MCF 10A (cell line): ENCODE measurements at regions not wholly inside any gene's neighbourhood (a gene's known extent, or its start where the extent isn't known, plus 50 kb on each side); places are given as distances from the start of the nearest gene placed in this dataset.
"Not testable (repeated sequence)": the region's sequence is repeated elsewhere in the genome, so short reads cannot be mapped to it uniquely, and the experiment has no call there.

ENCODE experiments used
- BruUV-seq: library from RNA; stranded (reverse); fragments of 400-500 nt; replicated peaks from 2 replicates; lab custom pipeline; 2021; lab: Mats Ljungman, UMichigan
- CTCF ChIA-PET: fragments of 300-600 bp; sonication (Branson Sonifier 250); formaldehyde crosslinking; extraction: SDS; loops from one replicate; lab custom pipeline; 2021; ENCODE audit warnings: antibody characterized with exemption, inconsistent platforms; lab: Yijun Ruan, JAX
- POLR2A ChIA-PET: fragments of 300-600, 350-650 bp; sonication (Branson Sonifier 250); formaldehyde crosslinking; extraction: SDS; loops from one replicate; lab custom pipeline; 2020; ENCODE audit warnings: antibody characterized with exemption, inconsistent platforms; lab: Yijun Ruan, JAX
- DNase-seq: peaks from one replicate; pipeline ENCODE4 v3.0.0-alpha.2; 2018; ENCODE audit not compliant: unreplicated experiment
- H3K27ac Mint-ChIP-seq: one replicate; pipeline ENCODE4 v1.8.0; 2022; ENCODE audit warnings: mild to moderate bottlenecking, low read depth, mixed read lengths; ENCODE audit not compliant: unreplicated experiment
- H3K27me3 Mint-ChIP-seq: one replicate; pipeline ENCODE4 v1.8.0; 2022; ENCODE audit warnings: mixed read lengths; ENCODE audit not compliant: insufficient read depth, unreplicated experiment
- H3K36me3 Mint-ChIP-seq: one replicate; pipeline ENCODE4 v1.8.0; 2022; ENCODE audit warnings: mild to moderate bottlenecking, moderate library complexity, mixed read lengths; ENCODE audit not compliant: insufficient read depth, unreplicated experiment
- H3K4me1 Mint-ChIP-seq: one replicate; pipeline ENCODE4 v1.8.0; 2022; ENCODE audit warnings: mixed read lengths; ENCODE audit not compliant: insufficient read depth, unreplicated experiment
- H3K4me3 Mint-ChIP-seq: one replicate; pipeline ENCODE4 v1.8.0; 2022; ENCODE audit warnings: mild to moderate bottlenecking, moderate library complexity, mixed read lengths; ENCODE audit not compliant: unreplicated experiment
- H3K9me3 Mint-ChIP-seq: one replicate; pipeline ENCODE4 v1.8.0; 2022; ENCODE audit warnings: mixed read lengths; ENCODE audit not compliant: unreplicated experiment
- intact Hi-C: fragments of 100-400 bp; cut with micrococcal nuclease; formaldehyde crosslinking; loops from 2 replicates; pipeline ENCODE4 v1.14.1; 2022

DNA sequence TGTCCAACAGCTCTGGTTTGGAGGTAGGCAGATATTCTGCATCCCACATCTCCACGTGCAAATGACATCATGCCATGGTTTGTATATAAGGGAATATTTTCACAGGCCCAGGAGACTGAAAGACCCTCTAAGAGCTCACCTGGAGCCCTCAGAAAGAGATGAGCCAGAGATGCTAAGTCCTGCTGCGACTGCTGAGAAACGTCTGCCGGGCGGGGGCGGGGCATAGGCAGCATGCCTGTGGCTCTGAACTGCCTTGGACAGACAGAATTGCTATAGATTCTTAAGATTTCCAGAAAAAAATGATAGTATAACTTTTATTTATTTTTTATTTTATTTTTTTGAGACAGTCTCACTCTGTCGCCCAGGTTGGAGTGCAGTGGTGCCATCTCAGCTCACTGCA, 64.2 kb upstream of the METTL9 start:
- H3K9me3 Mint-ChIP-seq, DNase-seq, H3K4me1 Mint-ChIP-seq, H3K27ac Mint-ChIP-seq, POLR2A ChIA-PET, H3K4me3 Mint-ChIP-seq, CTCF ChIA-PET, intact Hi-C loops, BruUV-seq, H3K36me3 Mint-ChIP-seq: not testable (repeated sequence)
- H3K27me3 Mint-ChIP-seq = peaks cover 12% of the 10 kb centered on the region

DNA sequence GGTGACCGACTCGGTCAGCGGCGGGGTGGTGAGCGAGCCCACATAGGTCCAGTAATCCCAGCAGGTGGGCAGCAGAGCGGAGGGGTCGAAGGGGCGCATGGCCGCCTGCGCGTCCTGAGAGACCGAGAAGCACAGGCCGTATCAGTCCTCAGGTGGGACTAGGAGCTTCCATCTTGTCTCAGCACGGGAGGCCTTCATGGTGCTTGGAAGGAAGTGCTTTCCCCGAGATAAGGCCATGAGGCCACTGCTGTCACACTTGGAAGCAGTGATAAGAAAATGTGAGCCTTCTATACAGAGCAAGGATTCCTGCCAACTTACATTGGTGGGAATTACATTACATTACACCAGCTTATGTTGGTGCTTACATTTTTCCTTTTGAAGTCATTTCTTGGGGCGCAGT, 62.6 kb upstream of the METTL9 start:
- H3K9me3 Mint-ChIP-seq, POLR2A ChIA-PET, H3K4me1 Mint-ChIP-seq, intact Hi-C loops, BruUV-seq, H3K27ac Mint-ChIP-seq, CTCF ChIA-PET, H3K27me3 Mint-ChIP-seq, DNase-seq, H3K4me3 Mint-ChIP-seq, H3K36me3 Mint-ChIP-seq: not testable (repeated sequence)

DNA sequence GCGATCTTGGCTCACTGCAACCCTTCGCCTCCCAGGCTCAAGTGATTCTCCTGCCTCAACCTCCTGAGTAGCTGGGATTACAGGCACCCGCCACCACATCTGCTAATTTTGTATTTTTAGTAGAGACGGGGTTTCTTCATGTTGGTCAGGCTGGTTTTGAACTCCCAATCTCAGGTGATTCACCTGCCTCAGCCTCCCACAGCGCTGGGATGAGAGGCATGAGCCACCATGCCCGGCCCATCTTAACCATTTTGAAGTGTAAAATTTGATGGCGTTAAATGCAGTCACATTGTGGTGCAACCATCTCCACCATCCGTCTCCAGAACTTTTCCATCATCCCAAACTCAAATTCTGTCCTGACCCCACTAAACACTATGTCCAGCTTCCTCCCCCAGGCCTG, 61.8 kb upstream of the METTL9 start:
- H3K27me3 Mint-ChIP-seq, H3K36me3 Mint-ChIP-seq, H3K4me1 Mint-ChIP-seq, H3K9me3 Mint-ChIP-seq, BruUV-seq, POLR2A ChIA-PET, DNase-seq, intact Hi-C loops, H3K4me3 Mint-ChIP-seq, H3K27ac Mint-ChIP-seq: not testable (repeated sequence)
- CTCF ChIA-PET = interaction anchor here (0.6 kb wide), 1 partner anchor 24 kb away, joined by 3 read pairs; no protein-coding TSS in a partner anchor

DNA sequence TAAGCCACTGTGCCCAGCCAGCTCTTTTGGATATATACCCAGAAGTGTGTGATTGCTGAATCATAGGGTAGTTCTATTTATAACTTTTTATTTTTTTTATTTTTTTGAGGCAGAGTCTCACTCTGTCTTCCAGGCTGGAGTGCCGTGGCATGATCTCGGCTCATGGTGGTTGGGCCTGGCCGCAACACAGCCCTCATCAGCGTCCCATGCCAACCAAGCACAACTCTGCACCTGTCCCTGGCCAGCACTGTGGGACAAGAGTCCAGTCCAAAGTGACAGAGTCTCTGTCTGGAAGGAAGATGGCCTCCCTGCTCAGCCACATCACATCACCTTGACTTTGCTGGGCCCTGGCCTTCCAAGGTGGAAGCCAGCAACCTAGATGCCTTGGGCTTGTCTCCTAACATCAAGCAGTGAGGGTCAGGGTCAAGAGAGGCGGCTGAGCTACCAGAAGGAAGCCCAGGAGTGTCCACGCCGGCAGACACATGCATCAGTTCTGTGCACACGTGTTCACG, 60.2 kb upstream of the METTL9 start:
- DNase-seq, H3K4me1 Mint-ChIP-seq, H3K36me3 Mint-ChIP-seq, H3K9me3 Mint-ChIP-seq, CTCF ChIA-PET, H3K27me3 Mint-ChIP-seq, H3K4me3 Mint-ChIP-seq, BruUV-seq, intact Hi-C loops, POLR2A ChIA-PET, H3K27ac Mint-ChIP-seq: not testable (repeated sequence)

DNA sequence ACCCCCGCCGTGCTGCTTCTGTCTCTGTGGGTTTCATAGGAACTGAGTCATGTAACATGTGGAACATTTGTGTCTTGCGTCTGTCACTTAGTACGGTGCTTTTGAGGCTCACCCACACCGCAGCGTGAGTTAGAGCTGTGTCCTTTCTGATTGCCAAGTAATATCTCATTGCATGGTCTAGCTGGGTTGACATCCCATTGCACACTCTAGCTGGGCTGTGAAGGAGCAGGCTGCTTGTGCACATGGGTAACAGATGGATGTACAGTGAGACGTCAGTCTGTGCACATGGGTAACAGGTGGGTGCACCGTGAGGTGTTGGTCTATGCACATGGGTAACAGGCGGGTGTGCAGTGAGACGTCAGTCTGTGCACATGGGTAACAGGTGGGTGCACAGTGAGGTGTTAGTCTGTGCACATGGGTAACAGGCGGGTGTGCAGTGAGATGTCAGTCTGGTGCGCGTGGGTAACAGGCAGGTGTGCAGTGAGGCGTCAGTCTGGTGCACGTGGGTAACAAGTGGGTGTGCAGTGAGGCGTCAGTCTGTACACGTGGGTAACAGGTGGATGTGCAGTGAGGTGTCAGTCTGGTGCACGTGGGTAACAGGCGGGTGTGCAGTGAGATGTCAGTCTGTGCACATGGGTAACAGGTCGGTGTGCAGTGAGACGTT, 58.5 kb upstream of the METTL9 start:
- BruUV-seq, CTCF ChIA-PET, H3K4me1 Mint-ChIP-seq, H3K27ac Mint-ChIP-seq, H3K36me3 Mint-ChIP-seq, H3K4me3 Mint-ChIP-seq, POLR2A ChIA-PET, H3K9me3 Mint-ChIP-seq, intact Hi-C loops, DNase-seq, H3K27me3 Mint-ChIP-seq: not testable (repeated sequence)

DNA sequence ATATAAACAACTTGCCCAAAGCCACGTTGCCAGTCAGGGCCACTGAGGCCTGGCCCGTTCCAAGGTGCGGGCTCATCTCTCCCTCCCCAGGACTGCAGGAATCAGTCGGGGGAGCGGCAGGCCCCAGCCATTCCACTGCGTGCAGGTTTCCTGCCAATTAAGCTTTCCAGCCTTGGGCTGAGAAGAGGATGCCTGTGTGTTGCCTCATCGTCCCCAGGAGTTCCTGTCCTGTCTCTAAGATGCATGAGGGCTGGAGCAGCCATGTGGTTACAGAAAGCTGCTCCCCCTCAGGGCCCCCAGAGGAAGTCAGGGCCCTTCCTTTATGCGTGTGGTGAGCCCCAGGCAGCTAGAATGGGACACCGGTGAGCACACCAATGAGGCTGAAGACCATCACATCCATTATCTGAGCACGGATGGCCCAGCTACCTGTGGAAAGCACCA, 57.7 kb upstream of the METTL9 start:
- CTCF ChIA-PET, H3K9me3 Mint-ChIP-seq, intact Hi-C loops: not testable (repeated sequence)

DNA sequence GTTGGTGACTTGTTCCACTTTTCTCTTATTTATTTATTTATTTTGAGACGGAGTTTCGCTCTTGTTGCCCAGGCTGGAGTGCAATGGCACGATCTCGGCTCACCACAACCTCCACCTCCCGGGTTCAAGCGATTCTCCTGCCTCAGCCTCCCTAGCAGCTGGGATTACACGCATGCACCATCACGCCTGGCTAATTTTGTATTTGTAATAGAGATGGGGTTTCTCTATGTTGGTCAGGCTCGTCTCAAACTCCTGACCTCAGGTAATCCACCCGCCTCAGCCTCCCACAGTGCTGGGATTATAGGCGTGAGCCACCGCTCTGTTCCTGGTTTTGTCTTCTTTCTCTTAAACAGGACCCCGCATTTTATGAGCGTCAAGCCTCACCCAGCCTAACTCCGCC, 57.3 kb upstream of the METTL9 start:
- H3K4me1 Mint-ChIP-seq, CTCF ChIA-PET, H3K36me3 Mint-ChIP-seq, POLR2A ChIA-PET, H3K27me3 Mint-ChIP-seq, DNase-seq, H3K27ac Mint-ChIP-seq, H3K4me3 Mint-ChIP-seq, BruUV-seq, H3K9me3 Mint-ChIP-seq, intact Hi-C loops: not testable (repeated sequence)

More for the DNA sequence above, 57.7 kb upstream of the METTL9 start:
- BruUV-seq, H3K36me3 Mint-ChIP-seq, H3K27me3 Mint-ChIP-seq, H3K4me3 Mint-ChIP-seq, POLR2A ChIA-PET, DNase-seq, H3K27ac Mint-ChIP-seq, H3K4me1 Mint-ChIP-seq: not testable (repeated sequence)

DNA sequence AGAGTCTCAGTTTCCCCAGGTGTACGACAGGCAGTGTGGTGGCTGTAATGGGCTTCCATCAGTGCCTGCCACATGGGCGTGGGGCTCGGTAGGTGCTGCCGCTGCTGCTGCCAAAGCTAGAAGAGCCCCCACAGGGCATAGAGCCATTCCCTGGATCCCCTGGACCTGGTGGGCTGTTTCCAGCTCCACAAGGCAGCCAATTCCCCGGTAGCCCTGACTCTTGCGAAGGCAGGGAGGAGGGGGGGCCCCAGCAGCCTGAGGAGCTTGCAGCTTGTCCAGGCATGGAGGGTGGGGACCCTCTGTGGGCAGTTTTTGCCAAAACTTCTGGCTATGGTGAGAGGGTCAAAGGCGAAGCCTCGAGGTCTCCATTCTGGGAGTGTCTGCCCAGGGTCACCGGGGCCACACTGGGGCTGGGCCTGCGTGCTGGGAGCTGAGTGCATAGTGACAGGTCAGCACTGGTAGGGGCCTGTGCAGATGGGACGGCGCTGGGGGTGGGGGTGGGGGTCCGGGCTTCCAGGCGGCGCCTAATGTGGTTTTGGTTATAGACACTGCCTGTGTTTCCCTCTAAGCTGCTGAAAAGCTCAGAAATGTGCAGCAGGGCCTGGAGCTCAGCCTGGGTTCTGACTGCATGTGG, 56.8 kb upstream of the METTL9 start:
- H3K9me3 Mint-ChIP-seq, H3K4me3 Mint-ChIP-seq, H3K27me3 Mint-ChIP-seq, intact Hi-C loops, BruUV-seq, H3K4me1 Mint-ChIP-seq, DNase-seq, CTCF ChIA-PET, H3K36me3 Mint-ChIP-seq, POLR2A ChIA-PET, H3K27ac Mint-ChIP-seq: not testable (repeated sequence)

DNA sequence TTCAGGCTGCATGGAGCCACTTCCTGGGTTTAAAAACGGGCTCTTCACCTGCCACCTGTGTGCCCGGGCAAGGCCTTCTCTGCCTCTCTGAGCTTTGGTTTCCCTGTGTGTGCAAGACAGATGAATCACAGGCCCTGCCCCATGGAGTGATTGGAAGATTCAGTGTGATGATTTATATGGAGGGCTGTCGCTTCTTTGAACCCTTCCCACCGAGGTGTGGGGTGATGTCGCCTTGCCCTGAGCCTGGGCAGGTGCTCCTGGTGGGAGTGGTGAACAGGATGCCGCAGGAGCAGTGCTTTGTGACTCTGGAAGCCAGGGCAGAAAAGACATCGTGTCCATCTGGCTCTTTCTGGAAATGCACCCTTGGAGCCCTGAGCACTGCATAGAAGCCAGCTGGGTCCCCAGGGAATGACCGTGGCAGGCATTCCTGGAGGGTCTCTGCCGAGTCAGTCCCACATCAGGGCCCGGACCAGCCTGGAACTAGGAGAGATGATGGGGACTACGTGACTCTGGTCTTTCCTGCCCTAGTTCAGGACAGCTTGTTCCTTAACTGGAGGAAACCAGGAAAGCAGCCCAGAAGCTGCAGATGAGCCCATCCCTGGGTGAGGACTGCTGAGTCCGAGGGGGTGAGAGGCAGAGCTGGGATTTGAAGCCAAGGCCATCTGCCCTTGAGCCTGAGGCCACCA, 56.1 kb upstream of the METTL9 start:
- intact Hi-C loops, H3K4me3 Mint-ChIP-seq, H3K4me1 Mint-ChIP-seq, H3K9me3 Mint-ChIP-seq, H3K36me3 Mint-ChIP-seq, H3K27me3 Mint-ChIP-seq, H3K27ac Mint-ChIP-seq, BruUV-seq, DNase-seq, POLR2A ChIA-PET, CTCF ChIA-PET: not testable (repeated sequence)
